Activated naive CD8-positive, alpha-beta T cell treated with anti-CD3 and anti-CD28 coated beads, Interleukin-2, amount 50 U/mL, for 16 hours (primary cell): ENCODE measurements at regions not wholly inside any gene's neighbourhood (a gene's known extent, or its start where the extent isn't known, plus 50 kb on each side); places are given as distances from the start of the nearest gene placed in this dataset.

Experiments used
- DNase-seq: peaks from one replicate; pipeline ENCODE4 v3.0.0-alpha.2; 2020; ENCODE audit warnings: low read depth, low spot score

DNA sequence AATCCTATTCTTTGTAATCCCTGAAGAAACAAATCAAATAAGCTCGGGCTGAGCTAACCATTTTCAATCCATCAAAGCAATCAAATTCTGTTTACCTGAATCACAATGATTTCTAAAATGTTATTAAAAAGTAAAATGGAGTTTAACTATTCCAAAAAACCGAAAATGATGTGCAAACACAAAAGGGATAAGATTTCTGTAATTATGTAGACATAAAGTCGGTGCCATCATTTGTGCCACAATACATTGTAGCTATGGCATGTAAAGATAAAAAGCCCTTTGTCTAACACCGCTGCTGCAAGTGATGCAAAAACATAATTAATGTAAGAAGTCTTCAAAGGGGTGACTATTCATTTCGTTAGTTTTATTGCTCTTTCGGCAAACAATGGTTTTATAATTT is 125.1 kb upstream of the FAM204A start:
- no peak for DNase-seq

DNA sequence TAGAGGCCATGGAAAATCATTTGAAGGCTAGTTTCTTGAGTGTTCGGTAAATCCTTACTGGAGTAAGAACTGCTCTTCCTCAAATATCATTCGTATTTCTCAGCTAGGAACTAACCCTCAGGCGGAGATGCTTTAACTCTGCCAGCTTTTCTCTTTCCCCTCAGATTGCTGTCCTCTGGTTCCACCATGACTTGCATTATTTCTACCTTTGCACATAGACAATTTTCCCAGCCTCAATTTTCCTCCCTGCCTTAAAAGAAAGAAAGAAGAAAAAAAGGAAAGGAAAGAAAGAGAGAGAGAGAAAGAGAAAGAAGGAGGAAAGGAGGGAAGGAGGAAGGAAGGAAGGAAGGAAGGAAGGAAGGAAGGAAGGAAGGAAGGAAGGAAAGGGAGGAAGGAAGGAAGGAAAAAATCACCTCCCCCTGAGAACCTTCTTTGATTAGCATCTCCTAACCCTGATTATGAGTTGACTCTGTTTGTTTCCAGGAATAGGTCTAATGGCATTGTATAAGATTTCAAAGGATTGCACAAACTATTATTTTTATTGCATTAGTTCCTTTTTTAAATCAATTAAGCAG is 123.3 kb upstream of the FAM204A start:
- DNase-seq, result no peak

GRCh38 chr10:118463740-118464139 is 121.6 kb upstream of the FAM204A start:
- DNase-seq, result no peak

- no peak for DNase-seq
Observed at GRCh38 chr10:118462401-118462800, 120.3 kb upstream of the FAM204A start.

- peak; percentile 6 for DNase-seq
Observed at GRCh38 chr10:118459642-118460193, 117.6 kb upstream of the FAM204A start.

- no peak for DNase-seq
Observed at GRCh38 chr10:118458957-118459641, 117.0 kb upstream of the FAM204A start.

GRCh38 chr10:118457824-118458428 is 115.8 kb upstream of the FAM204A start:
- no peak for DNase-seq

GRCh38 chr10:118455181-118455695 is 113.1 kb upstream of the FAM204A start:
- no peak for DNase-seq

GRCh38 chr10:118454211-118454610 is 112.1 kb upstream of the FAM204A start:
- no peak for DNase-seq

DNA sequence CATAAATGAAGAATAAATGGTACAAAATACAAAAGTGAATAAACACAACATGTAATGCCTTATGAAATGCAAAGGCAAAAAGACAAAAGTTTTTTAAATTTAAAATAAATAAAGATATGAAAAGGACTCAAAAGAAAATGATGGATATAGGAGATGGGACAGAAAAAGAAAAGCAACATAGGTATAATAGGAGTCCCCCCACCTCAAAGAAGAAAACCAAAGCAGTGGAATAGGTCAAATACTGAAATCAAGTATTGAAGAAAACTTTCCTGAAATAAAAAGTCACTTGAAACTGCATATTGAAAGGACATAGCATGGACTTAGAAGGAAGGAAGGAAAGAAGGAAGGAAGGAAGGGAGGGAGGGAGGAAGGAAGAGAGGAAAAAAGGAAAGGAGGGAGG is 110.0 kb upstream of the FAM204A start:
- no peak for DNase-seq

DNA sequence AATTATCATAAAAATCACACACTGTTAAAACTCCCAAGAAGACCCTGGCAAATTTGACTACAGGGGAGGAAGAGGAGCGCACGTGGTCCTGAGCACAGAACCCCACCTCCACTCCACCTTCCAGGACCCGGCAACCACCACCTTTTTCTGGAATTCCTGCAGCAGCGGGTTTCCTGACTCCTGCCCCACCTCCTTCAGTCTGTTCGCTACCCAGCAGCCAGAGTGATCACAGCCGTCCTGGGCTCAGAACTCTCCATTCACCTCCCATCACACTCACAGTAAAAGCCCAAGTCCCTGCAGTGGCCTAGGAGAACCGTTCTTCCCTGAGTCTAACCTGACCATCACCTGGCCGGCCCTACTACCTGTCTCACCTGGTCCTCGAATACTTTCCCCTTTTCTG is 107.4 kb upstream of the FAM204A start:
- no peak for DNase-seq

GRCh38 chr10:118448744-118449143 is 106.6 kb upstream of the FAM204A start:
- no peak for DNase-seq

- DNase-seq, result no peak
Observed at GRCh38 chr10:118447478-118448270, 105.5 kb upstream of the FAM204A start.

DNA sequence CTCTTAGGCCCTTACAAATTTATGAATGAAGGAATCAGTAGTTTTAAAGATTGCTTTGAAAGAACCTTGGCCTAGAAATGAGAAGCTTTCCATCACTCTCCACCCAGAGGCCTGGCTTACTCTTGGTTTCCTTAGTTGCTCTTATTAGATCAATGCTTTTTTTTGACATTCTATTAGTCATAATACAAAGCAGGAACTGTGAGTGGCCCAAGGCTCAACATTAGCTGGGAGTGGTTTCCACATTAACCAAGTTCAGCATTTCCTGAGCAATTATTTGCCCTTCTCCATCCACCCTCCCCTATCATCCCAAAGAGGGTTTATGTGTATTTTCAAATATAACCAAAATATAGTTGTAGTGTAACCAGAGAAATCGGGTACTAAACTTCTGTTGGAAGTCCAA is 103.4 kb upstream of the FAM204A start:
- DNase-seq, result no peak

- no peak for DNase-seq
Observed at GRCh38 chr10:118444069-118444468, 101.9 kb upstream of the FAM204A start.

DNA sequence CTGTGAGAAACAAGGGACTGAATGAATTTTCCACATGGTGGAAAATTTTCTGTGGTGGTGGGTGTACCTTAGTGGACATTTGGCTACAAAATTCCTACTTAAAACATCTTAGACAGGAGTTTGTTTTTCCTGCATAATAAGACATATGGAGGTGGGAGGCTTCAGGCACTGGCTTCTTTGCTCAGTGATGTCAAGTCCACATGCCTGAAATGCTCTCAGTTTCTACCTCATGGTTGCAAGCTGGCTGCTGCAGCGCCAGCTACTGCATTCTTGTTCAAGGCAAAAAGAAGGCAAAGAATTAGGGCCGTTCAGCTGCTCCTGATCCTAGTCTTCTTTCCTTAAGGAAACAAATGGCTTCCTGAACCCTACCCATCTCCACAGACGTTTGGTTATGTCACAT is 99.9 kb upstream of the FAM204A start:
- DNase-seq, result no peak

GRCh38 chr10:118439824-118440223 is 97.7 kb upstream of the FAM204A start:
- no peak for DNase-seq

- DNase-seq, result no peak
Observed at GRCh38 chr10:118436742-118437141, 94.6 kb upstream of the FAM204A start.

DNA sequence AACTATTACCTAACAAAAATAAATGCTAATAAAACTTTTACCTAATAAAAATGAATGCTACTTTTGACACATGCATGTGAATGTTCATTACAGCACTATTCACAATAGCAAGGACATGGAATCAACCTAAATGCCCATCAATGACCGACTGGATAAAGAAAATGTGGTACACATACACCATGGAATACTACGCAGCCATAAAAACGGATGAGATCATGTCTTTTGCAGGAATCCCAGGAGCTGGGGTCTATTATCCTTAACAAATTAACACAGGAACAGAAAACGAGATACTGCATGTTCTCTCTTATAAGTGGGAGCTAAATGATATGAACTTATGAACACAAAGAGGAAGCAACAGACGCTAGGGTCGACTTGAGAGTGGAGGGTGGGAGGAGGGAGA is 88.1 kb upstream of the FAM204A start:
- DNase-seq, result no peak

GRCh38 chr10:118423800-118424442 is 81.8 kb upstream of the FAM204A start:
- DNase-seq, result peak; percentile 25

GRCh38 chr10:118422241-118422640 is 80.1 kb upstream of the FAM204A start:
- DNase-seq, result no peak
